AG04450 (cell line): ENCODE measurements at regions not wholly inside any gene's neighbourhood (a gene's known extent, or its start where the extent isn't known, plus 50 kb on each side); places are given as distances from the start of the nearest gene placed in this dataset.

ENCODE experiments used
- CTCF ChIA-PET: fragments of 300-600, 350-600 bp; formaldehyde crosslinking; extraction: SDS; loops from one replicate; lab custom pipeline; 2022; ENCODE audit warnings: antibody characterized with exemption, inconsistent platforms; lab: Charles Lee
- POLR2A ChIA-PET: fragments of 350-600 bp; formaldehyde crosslinking; extraction: SDS; loops from one replicate; lab custom pipeline; 2021; ENCODE audit warnings: antibody characterized with exemption, inconsistent platforms; lab: Yijun Ruan, JAX
- DNase-seq: peaks from one replicate; pipeline ENCODE4 v3.0.0-alpha.2; 2011; ENCODE audit warnings: low read depth, low spot score
- H3K27ac ChIP-seq: one replicate; pipeline ENCODE4 v1.5.1; 2012; ENCODE audit warnings: low read depth, low read length, control low read depth
- H3K27me3 ChIP-seq: one replicate; pipeline ENCODE4 v1.6.0; 2012; ENCODE audit warnings: low read length; ENCODE audit not compliant: control insufficient read depth, insufficient read depth
- H3K4me3 ChIP-seq: 2 replicates; pipeline ENCODE4 v1.5.1; 2011; ENCODE audit warnings: mild to moderate bottlenecking, low read depth, low read length, control low read depth
- H3K9me3 ChIP-seq: 2 replicates; pipeline ENCODE4 v1.5.1; 2012; ENCODE audit warnings: low read length; ENCODE audit not compliant: control insufficient read depth, insufficient read depth
- CTCF ChIP-seq: IDR thresholded peaks from 2 replicates; pipeline ENCODE4 v1.5.1; 2011; ENCODE audit warnings: low read depth, low read length, control low read depth, inconsistent platforms

- H3K27ac ChIP-seq: no peak overlapping the region
- TF ChIP-seq CTCF: no peak
- H3K27me3 ChIP-seq: no peaks in the 10 kb centered on the region
- no peak for DNase-seq
- POLR2A ChIA-PET: no interaction called here
- H3K4me3 ChIP-seq: no peak overlapping the region
- CTCF ChIA-PET: no interaction called here
- no peaks in the 10 kb centered on the region for H3K9me3 ChIP-seq
Measured at GRCh38 chr3:95217661-95218060, 1154.8 kb downstream of the NSUN3 start.

GRCh38 chr3:95218484-95218883 lies 1155.6 kb downstream of the NSUN3 start:
- Histone ChIP-seq H3K4me3 (no peak overlapping the region), H3K27ac (no peak overlapping the region), H3K9me3 (no peaks in the 10 kb centered on the region), H3K27me3 (no peaks in the 10 kb centered on the region)
- ChIA-PET CTCF (no interaction called here), POLR2A (no interaction called here)
- no peak for DNase-seq
- no peak for TF ChIP-seq CTCF

- Histone ChIP-seq H3K27ac (no peak overlapping the region), H3K9me3 (peaks cover 3% of the 10 kb centered on the region), H3K4me3 (no peak overlapping the region), H3K27me3 (no peaks in the 10 kb centered on the region)
- POLR2A ChIA-PET: no interaction called here
- DNase-seq: no peak
- CTCF ChIA-PET: no interaction called here
- TF ChIP-seq CTCF: no peak
Measured at GRCh38 chr3:95226437-95226836, 1163.6 kb downstream of the NSUN3 start.

- CTCF ChIA-PET: no interaction called here
- no peak for DNase-seq
- Histone ChIP-seq H3K27me3 (no peaks in the 10 kb centered on the region), H3K9me3 (peaks cover 3% of the 10 kb centered on the region), H3K27ac (no peak overlapping the region), H3K4me3 (no peak overlapping the region)
- POLR2A ChIA-PET: no interaction called here
- TF ChIP-seq CTCF: no peak
Measured at GRCh38 chr3:95227092-95227491, 1164.2 kb downstream of the NSUN3 start.

GRCh38 chr3:95228416-95228815 lies 1165.6 kb downstream of the NSUN3 start:
- no peak for TF ChIP-seq CTCF
- no peaks in the 10 kb centered on the region for H3K27me3 ChIP-seq
- POLR2A ChIA-PET: no interaction called here
- H3K27ac ChIP-seq: no peak overlapping the region
- peaks cover 3% of the 10 kb centered on the region for H3K9me3 ChIP-seq
- no peak for DNase-seq
- CTCF ChIA-PET: no interaction called here
- H3K4me3 ChIP-seq: no peak overlapping the region
